GM23338 (cell line): ENCODE measurements at regions not wholly inside any gene's neighbourhood (a gene's known extent, or its start where the extent isn't known, plus 50 kb on each side); places are given as distances from the start of the nearest gene placed in this dataset.

Experiments
- ATAC-seq: fragments of 200-7000 bp; cut with Tn5 transposase; 3 replicates; pipeline ENCODE4 v1.9.1; 2020
- DNase-seq: peaks from one replicate; pipeline ENCODE4 v3.0.0-alpha.2; 2015; ENCODE audit warnings: low spot score
- H2AFZ ChIP-seq: fragments of 200-600 bp; sonication (generic); 2 replicates; pipeline ENCODE4 v1.8.0; 2016; ENCODE audit warnings: antibody characterized with exemption, mild to moderate bottlenecking, moderate library complexity
- H3F3A ChIP-seq: fragments of 200-600 bp; sonication (generic); replicated peaks from 2 replicates; pipeline ENCODE4 v1.8.0; 2017; ENCODE audit warnings: antibody characterized with exemption, mixed run types, low read depth
- H3K27ac ChIP-seq: fragments of 200-600 bp; sonication (generic); 2 replicates; pipeline ENCODE4 v1.6.1; 2016; ENCODE audit warnings: low read depth
- H3K27me3 ChIP-seq: fragments of 200-600 bp; sonication (generic); 2 replicates; pipeline ENCODE4 v1.8.0; 2016; ENCODE audit warnings: mild to moderate bottlenecking, mixed run types, moderate library complexity; ENCODE audit not compliant: insufficient read depth
- H3K36me3 ChIP-seq: fragments of 200-600 bp; sonication (generic); 2 replicates; pipeline ENCODE4 v1.8.0; 2016; ENCODE audit warnings: mild to moderate bottlenecking; ENCODE audit not compliant: insufficient read depth
- H3K4me1 ChIP-seq: fragments of 200-600 bp; sonication (generic); 2 replicates; pipeline ENCODE4 v1.8.0; 2016; ENCODE audit warnings: mild to moderate bottlenecking, moderate library complexity; ENCODE audit not compliant: insufficient read depth
- H3K4me2 ChIP-seq: fragments of 200-600 bp; sonication (generic); 2 replicates; pipeline ENCODE4 v1.7.1; 2017; ENCODE audit warnings: mixed run types
- H3K4me3 ChIP-seq: fragments of 200-600 bp; sonication (generic); 2 replicates; pipeline ENCODE4 v1.6.1; 2016; ENCODE audit warnings: mixed run types
- H3K79me2 ChIP-seq: fragments of 200-600 bp; sonication (generic); replicated peaks from 2 replicates; pipeline ENCODE4 v1.8.0; 2017; ENCODE audit warnings: mild to moderate bottlenecking; ENCODE audit not compliant: insufficient read depth
- H3K9me2 ChIP-seq: fragments of 200-600 bp; sonication (generic); 2 replicates; pipeline ENCODE4 v1.8.0; 2017; ENCODE audit not compliant: insufficient read depth
- H4K20me1 ChIP-seq: fragments of 200-600 bp; sonication (generic); replicated peaks from 2 replicates; pipeline ENCODE4 v1.8.0; 2017; ENCODE audit warnings: mild to moderate bottlenecking; ENCODE audit not compliant: insufficient read depth
- H3K27ac Mint-ChIP-seq: 2 replicates; pipeline ENCODE4 v1.8.0; 2020; ENCODE audit warnings: inconsistent platforms, mild to moderate bottlenecking, moderate library complexity, mixed read lengths
- H3K27me3 Mint-ChIP-seq: 3 replicates; pipeline ENCODE4 v1.8.0; 2022; ENCODE audit warnings: low read depth, mild to moderate bottlenecking, moderate library complexity, mixed read lengths, inconsistent platforms; ENCODE audit not compliant: insufficient read depth, poor library complexity
- H3K36me3 Mint-ChIP-seq: 3 replicates; pipeline ENCODE4 v1.8.0; 2021; ENCODE audit warnings: low read depth, mild to moderate bottlenecking, inconsistent platforms, moderate library complexity, mixed read lengths
- H3K4me1 Mint-ChIP-seq: 3 replicates; pipeline ENCODE4 v1.8.0; 2020; ENCODE audit warnings: mild to moderate bottlenecking, inconsistent platforms, mixed read lengths
- H3K4me3 Mint-ChIP-seq: 3 replicates; pipeline ENCODE4 v1.8.0; 2021; ENCODE audit warnings: moderate library complexity, mild to moderate bottlenecking, inconsistent platforms, mixed read lengths
- H3K9me3 Mint-ChIP-seq: 3 replicates; pipeline ENCODE4 v1.8.0; 2020; ENCODE audit warnings: moderate library complexity, mild to moderate bottlenecking, inconsistent platforms, mixed read lengths
- CREB1 ChIP-seq: fragments of 250-450 bp; sonication (Bioruptor Pico); IDR thresholded peaks from 2 replicates; pipeline ENCODE4 v1.5.0; 2020; ENCODE audit warnings: low read depth, mild to moderate bottlenecking, moderate library complexity
- EZH2 ChIP-seq: fragments of 200-600 bp; sonication (generic); IDR thresholded peaks from one replicate; pipeline ENCODE4 v1.8.0; 2017; ENCODE audit warnings: antibody characterized with exemption, mild to moderate bottlenecking, low read depth; ENCODE audit not compliant: unreplicated experiment
- JUNB ChIP-seq: IDR thresholded peaks from one replicate; pipeline ENCODE4 v1.6.1; 2016; ENCODE audit warnings: antibody characterized with exemption; ENCODE audit not compliant: unreplicated experiment
- NANOG ChIP-seq: IDR thresholded peaks from 2 replicates; pipeline ENCODE4 v1.6.1; 2016; ENCODE audit warnings: antibody characterized with exemption, borderline replicate concordance
- POLR2AphosphoS5 ChIP-seq: IDR thresholded peaks from 2 replicates; pipeline ENCODE4 v1.6.1; 2016; ENCODE audit warnings: antibody characterized with exemption, low read depth
- ZNF114 ChIP-seq: fragments of 250-450 bp; sonication (Bioruptor Pico); IDR thresholded peaks from 2 replicates; pipeline ENCODE4 v1.5.0; 2020; ENCODE audit warnings: mild to moderate bottlenecking, moderate library complexity
- ZNF331 ChIP-seq: fragments of 250-450 bp; sonication (Bioruptor Pico); IDR thresholded peaks from 2 replicates; pipeline ENCODE4 v1.5.0; 2020; ENCODE audit warnings: low read depth, mild to moderate bottlenecking, moderate library complexity
- TF ChIP-seq, protein P1 (sequence below): IDR thresholded peaks from 2 replicates; pipeline ENCODE4 v1.6.1; 2016; ENCODE audit warnings: antibody characterized with exemption
- TF ChIP-seq, protein P2 (sequence below), 2 experiments: fragments of 200-600 bp in 1 of 2; sonication (generic) in 1 of 2; conservative IDR thresholded peaks; 2 replicates each; pipeline versions ENCODE4 v1.5.1 to v1.6.1; 2016 to 2017; ENCODE audit warnings: antibody characterized with exemption in 2 of 2, low read depth in 2 of 2, mild to moderate bottlenecking in 2 of 2, moderate library complexity in 1 of 2

DNA sequence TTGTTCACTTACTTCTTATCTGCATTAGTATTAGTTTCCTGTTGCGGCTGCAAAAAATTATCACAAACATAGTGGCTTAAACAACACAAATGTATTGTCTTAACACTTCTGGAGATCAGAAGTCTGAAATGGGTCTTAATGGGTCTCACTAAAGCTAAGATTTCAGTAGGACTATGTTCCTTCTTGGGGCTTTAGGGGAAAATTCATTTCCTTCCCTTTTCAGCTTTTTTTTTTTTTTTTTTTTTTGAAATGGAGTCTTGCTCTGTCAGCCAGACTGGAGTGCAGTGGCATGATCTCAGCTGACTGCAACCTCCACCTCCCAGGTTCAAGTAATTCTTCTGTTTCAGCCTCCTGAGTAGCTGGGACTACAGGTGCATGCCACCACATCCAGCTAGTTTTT is 78.1 kb upstream of the KLF3 start:
- DNase-seq (no peak), ATAC-seq (no peak)
- no peaks in the 10 kb centered on the region for H3K79me2 ChIP-seq
- H3K4me1 ChIP-seq = peaks cover 11% of the 10 kb centered on the region
- H3K4me3 Mint-ChIP-seq = no peak overlapping the region
- H3K4me2 ChIP-seq = no peak overlapping the region
- H2AFZ ChIP-seq = no peak overlapping the region
- no peaks in the 10 kb centered on the region for H3F3A ChIP-seq
- H3K27me3 ChIP-seq = no peaks in the 10 kb centered on the region
- no peaks in the 10 kb centered on the region; the same call in 2 of the 3 replicates for H3K36me3 Mint-ChIP-seq
- H3K36me3 ChIP-seq = no peaks in the 10 kb centered on the region
- H4K20me1 ChIP-seq = no peaks in the 10 kb centered on the region
- no peak for TF ChIP-seq POLR2AphosphoS5
- TF ChIP-seq, protein P1, sequence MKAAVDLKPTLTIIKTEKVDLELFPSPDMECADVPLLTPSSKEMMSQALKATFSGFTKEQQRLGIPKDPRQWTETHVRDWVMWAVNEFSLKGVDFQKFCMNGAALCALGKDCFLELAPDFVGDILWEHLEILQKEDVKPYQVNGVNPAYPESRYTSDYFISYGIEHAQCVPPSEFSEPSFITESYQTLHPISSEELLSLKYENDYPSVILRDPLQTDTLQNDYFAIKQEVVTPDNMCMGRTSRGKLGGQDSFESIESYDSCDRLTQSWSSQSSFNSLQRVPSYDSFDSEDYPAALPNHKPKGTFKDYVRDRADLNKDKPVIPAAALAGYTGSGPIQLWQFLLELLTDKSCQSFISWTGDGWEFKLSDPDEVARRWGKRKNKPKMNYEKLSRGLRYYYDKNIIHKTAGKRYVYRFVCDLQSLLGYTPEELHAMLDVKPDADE = no peak
- TF ChIP-seq ZNF331 (CRISPR knock-in tag) = no peak
- no peak for TF ChIP-seq ZNF114 (CRISPR knock-in tag)
- H3K27me3 Mint-ChIP-seq = no peaks in the 10 kb centered on the region
- H3K4me3 ChIP-seq = no peak overlapping the region
- peaks cover 21% of the 10 kb centered on the region for H3K9me2 ChIP-seq
- H3K9me3 Mint-ChIP-seq = no peaks in the 10 kb centered on the region
- H3K27ac ChIP-seq = no peak overlapping the region
- no peak overlapping the region for H3K27ac Mint-ChIP-seq
- peaks cover 9% of the 10 kb centered on the region; the same call in 2 of the 3 replicates for H3K4me1 Mint-ChIP-seq

DNA sequence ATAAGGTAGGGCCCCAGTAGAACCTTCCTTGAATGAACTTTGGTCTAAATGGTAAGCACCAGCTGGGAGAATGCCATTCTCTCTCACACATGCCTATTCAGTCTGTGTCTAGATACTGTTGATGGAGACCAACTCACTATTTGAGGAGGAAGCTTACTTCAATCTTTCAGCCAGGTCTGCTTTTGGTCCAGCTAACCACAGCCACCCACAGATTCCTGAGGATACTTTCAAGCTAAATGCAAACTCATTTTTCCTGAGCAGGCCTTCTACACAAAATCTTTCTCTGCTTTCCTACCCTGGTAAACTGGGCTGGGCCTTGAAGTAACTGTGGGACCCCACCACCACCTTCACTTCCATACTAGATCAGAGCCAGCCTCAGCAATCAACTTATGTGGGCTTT is 76.9 kb upstream of the KLF3 start:
- Histone ChIP-seq H3K9me2 (peaks cover 25% of the 10 kb centered on the region), H3K4me2 (no peak overlapping the region), H3K4me3 (no peak overlapping the region), H2AFZ (no peak overlapping the region), H3F3A (no peaks in the 10 kb centered on the region), H3K36me3 (no peaks in the 10 kb centered on the region), H4K20me1 (no peaks in the 10 kb centered on the region), H3K27me3 (no peaks in the 10 kb centered on the region), H3K4me1 (no peaks in the 10 kb centered on the region), H3K27ac (no peak overlapping the region), H3K79me2 (no peaks in the 10 kb centered on the region)
- H3K27me3 Mint-ChIP-seq = no peaks in the 10 kb centered on the region
- H3K36me3 Mint-ChIP-seq = no peaks in the 10 kb centered on the region; the same call in 2 of the 3 replicates
- DNase-seq (no peak), ATAC-seq (no peak)
- H3K4me3 Mint-ChIP-seq = no peak overlapping the region
- H3K4me1 Mint-ChIP-seq = no peaks in the 10 kb centered on the region
- no peak for TF ChIP-seq EZH2
- TF ChIP-seq, protein P2, sequence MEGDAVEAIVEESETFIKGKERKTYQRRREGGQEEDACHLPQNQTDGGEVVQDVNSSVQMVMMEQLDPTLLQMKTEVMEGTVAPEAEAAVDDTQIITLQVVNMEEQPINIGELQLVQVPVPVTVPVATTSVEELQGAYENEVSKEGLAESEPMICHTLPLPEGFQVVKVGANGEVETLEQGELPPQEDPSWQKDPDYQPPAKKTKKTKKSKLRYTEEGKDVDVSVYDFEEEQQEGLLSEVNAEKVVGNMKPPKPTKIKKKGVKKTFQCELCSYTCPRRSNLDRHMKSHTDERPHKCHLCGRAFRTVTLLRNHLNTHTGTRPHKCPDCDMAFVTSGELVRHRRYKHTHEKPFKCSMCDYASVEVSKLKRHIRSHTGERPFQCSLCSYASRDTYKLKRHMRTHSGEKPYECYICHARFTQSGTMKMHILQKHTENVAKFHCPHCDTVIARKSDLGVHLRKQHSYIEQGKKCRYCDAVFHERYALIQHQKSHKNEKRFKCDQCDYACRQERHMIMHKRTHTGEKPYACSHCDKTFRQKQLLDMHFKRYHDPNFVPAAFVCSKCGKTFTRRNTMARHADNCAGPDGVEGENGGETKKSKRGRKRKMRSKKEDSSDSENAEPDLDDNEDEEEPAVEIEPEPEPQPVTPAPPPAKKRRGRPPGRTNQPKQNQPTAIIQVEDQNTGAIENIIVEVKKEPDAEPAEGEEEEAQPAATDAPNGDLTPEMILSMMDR (conservative IDR thresholded peaks at IDR 0.05; ENCODE audit: low read depth in 2 of 2) = no peak
- TF ChIP-seq NANOG = no peak
- H3K27ac Mint-ChIP-seq = no peak overlapping the region
- no peaks in the 10 kb centered on the region for H3K9me3 Mint-ChIP-seq

DNA sequence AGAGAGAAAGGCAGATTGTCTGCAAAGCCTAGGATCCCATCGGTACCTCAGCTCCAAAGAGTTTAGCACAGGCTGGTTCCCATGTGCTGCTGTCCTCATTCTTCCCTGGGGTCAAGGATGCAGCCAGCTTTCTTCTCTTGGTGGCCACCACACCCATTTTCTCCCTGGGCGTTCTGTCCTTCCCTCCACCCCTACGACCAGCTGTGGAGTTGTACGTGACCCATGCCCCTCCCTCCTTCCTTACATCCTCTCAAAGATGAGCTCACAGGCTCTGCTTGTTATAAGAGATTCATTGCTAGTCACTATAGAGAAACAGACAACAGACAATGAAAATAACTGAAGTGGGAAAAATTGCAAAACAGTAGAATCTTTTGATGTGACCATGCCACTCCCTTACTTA is 74.0 kb upstream of the KLF3 start:
- no peaks in the 10 kb centered on the region for H3K36me3 ChIP-seq
- Mint-ChIP-seq H3K36me3 (no peaks in the 10 kb centered on the region; the same call in 2 of the 3 replicates), H3K27me3 (no peaks in the 10 kb centered on the region), H3K9me3 (no peaks in the 10 kb centered on the region), H3K4me1 (no peaks in the 10 kb centered on the region), H3K27ac (no peak overlapping the region), H3K4me3 (no peak overlapping the region)
- no peak for DNase-seq
- no peak for ATAC-seq
- no peaks in the 10 kb centered on the region for H3K79me2 ChIP-seq
- H3F3A ChIP-seq = no peaks in the 10 kb centered on the region
- H3K27me3 ChIP-seq = no peaks in the 10 kb centered on the region
- H3K4me2 ChIP-seq = no peak overlapping the region
- peaks cover 19% of the 10 kb centered on the region; the same call in 1 of the 2 replicates for H3K9me2 ChIP-seq
- no peaks in the 10 kb centered on the region for H4K20me1 ChIP-seq
- H3K27ac ChIP-seq = no peak overlapping the region
- no peaks in the 10 kb centered on the region for H3K4me1 ChIP-seq
- no peak overlapping the region for H3K4me3 ChIP-seq
- H2AFZ ChIP-seq = no peak overlapping the region
- TF ChIP-seq POLR2AphosphoS5 (no peak), JUNB (no peak), EZH2 (no peak), CREB1 (no peak)
- TF ChIP-seq, protein P1 = no peak
